ENCODE measurements at regions not wholly inside any gene's neighbourhood (a gene's known extent, or its start where the extent isn't known, plus 50 kb on each side); places are given as distances from the start of the nearest gene placed in this dataset.

GRCh38 chr5:166068547-166069335 is 2222.7 kb upstream of the WWC1 start:
- TF ChIP-seq CTCF (IDR thresholded peaks at IDR 0.05) = no peak

- no peak for TF ChIP-seq CTCF (IDR thresholded peaks at IDR 0.05)
Measured at GRCh38 chr5:166073901-166074581, 2217.4 kb upstream of the WWC1 start.

- TF ChIP-seq CTCF (IDR thresholded peaks at IDR 0.05) = no peak
Measured at GRCh38 chr5:166074582-166075481, 2216.6 kb upstream of the WWC1 start.

- TF ChIP-seq CTCF (IDR thresholded peaks at IDR 0.05) = no peak
Measured at GRCh38 chr5:166083183-166083959, 2208.1 kb upstream of the WWC1 start.

GRCh38 chr5:166086568-166086967 is 2204.9 kb upstream of the WWC1 start:
- no peak for TF ChIP-seq CTCF (IDR thresholded peaks at IDR 0.05)

- no peak for TF ChIP-seq CTCF (IDR thresholded peaks at IDR 0.05)
Measured at GRCh38 chr5:166088389-166089039, 2202.9 kb upstream of the WWC1 start.

All from LNCAP (cell line).